Activated CD4-positive, alpha-beta T cell treated with anti-CD3 and anti-CD28 coated beads, Interleukin-2, Interleukin-6, amounts not matched to agents 100 ng/mL and 50 ng/mL, durations not matched to agents 16 hours and 8 hours (primary cell): ENCODE measurements at regions not wholly inside any gene's neighbourhood (a gene's known extent, or its start where the extent isn't known, plus 50 kb on each side); places are given as distances from the start of the nearest gene placed in this dataset.

Experiments used
- DNase-seq: peaks from one replicate; pipeline ENCODE4 v3.0.0-alpha.2; 2020

- no peak for DNase-seq
Observed at GRCh38 chr20:51216850-51217249, 193.9 kb upstream of the KCNG1 start.

- no peak for DNase-seq
Observed at GRCh38 chr20:51212816-51213215, 189.9 kb upstream of the KCNG1 start.

GRCh38 chr20:51211191-51211590 is 188.3 kb upstream of the KCNG1 start:
- no peak for DNase-seq

- DNase-seq, result no peak
Observed at GRCh38 chr20:51210084-51210483, 187.2 kb upstream of the KCNG1 start.

GRCh38 chr20:51208162-51208561 is 185.3 kb upstream of the KCNG1 start:
- DNase-seq, result no peak

- no peak for DNase-seq
Observed at GRCh38 chr20:51206032-51206662, 183.2 kb upstream of the KCNG1 start.

- DNase-seq, result no peak
Observed at GRCh38 chr20:51204794-51205193, 181.9 kb upstream of the KCNG1 start.

- no peak for DNase-seq
Observed at GRCh38 chr20:51204051-51204715, 181.3 kb upstream of the KCNG1 start.

GRCh38 chr20:51202304-51202703 is 179.4 kb upstream of the KCNG1 start:
- no peak for DNase-seq

GRCh38 chr20:51199920-51200319 is 177.0 kb upstream of the KCNG1 start:
- DNase-seq, result no peak

GRCh38 chr20:51198876-51199523 is 176.1 kb upstream of the KCNG1 start:
- DNase-seq, result no peak

GRCh38 chr20:51198238-51198637 is 175.3 kb upstream of the KCNG1 start:
- DNase-seq, result no peak

GRCh38 chr20:51196991-51197651 is 174.2 kb upstream of the KCNG1 start:
- no peak for DNase-seq

- DNase-seq, result no peak
Observed at GRCh38 chr20:51195990-51196389, 173.1 kb upstream of the KCNG1 start.

- no peak for DNase-seq
Observed at GRCh38 chr20:51195419-51195901, 172.6 kb upstream of the KCNG1 start.

- DNase-seq, result no peak
Observed at GRCh38 chr20:51193066-51193772, 170.3 kb upstream of the KCNG1 start.

- no peak for DNase-seq
Observed at GRCh38 chr20:51190783-51191180, 167.9 kb upstream of the KCNG1 start.

GRCh38 chr20:51189814-51190782 is 167.2 kb upstream of the KCNG1 start:
- no peak for DNase-seq

GRCh38 chr20:51188941-51189340 is 166.0 kb upstream of the KCNG1 start:
- DNase-seq, result no peak

- DNase-seq, result no peak
Observed at GRCh38 chr20:51187261-51187660, 164.4 kb upstream of the KCNG1 start.

- DNase-seq, result no peak
Observed at GRCh38 chr20:51185861-51186260, 163.0 kb upstream of the KCNG1 start.

- DNase-seq, result no peak
Observed at GRCh38 chr20:51185277-51185676, 162.4 kb upstream of the KCNG1 start.
